Prostate gland (tissue), 1 donor: ENCODE measurements at regions not wholly inside any gene's neighbourhood (a gene's known extent, or its start where the extent isn't known, plus 50 kb on each side); places are given as distances from the start of the nearest gene placed in this dataset.

ENCODE experiments used
- POLR2A ChIP-seq: fragments of 450-650 bp; IDR thresholded peaks from one replicate; pipeline ENCODE4 v1.6.1; 2016; ENCODE audit warnings: antibody characterized with exemption, mild to moderate bottlenecking
- POLR2AphosphoS5 ChIP-seq: sonication (generic); formaldehyde crosslinking; IDR thresholded peaks from one replicate; pipeline ENCODE4 v1.6.1; 2017; ENCODE audit warnings: antibody characterized with exemption

DNA sequence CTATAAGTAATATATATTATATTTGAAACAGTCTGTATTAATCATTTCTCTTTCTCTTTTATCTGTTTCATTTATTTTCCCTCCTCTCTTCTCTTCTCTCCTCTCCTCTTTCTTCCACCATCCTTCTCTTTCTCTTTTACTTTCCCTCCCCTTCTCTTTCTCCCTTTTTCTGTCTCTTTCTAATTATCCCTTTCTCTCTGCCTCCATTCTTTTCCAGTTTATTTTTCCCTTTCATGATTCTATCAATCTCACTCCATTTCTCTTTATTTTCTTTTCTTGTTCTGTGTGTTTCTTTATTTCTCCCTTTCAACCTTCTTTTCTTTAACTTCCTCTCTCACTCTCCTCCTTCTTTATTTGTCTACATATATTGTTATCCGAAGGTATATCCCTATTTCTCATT, 399.8 kb upstream of the POU3F4 start:
- TF ChIP-seq POLR2AphosphoS5 (no peak), POLR2A (no peak)
